Bronchial epithelial cell (primary cell): ENCODE measurements at regions not wholly inside any gene's neighbourhood (a gene's known extent, or its start where the extent isn't known, plus 50 kb on each side); places are given as distances from the start of the nearest gene placed in this dataset.
"Not testable (repeated sequence)": the region's sequence is repeated elsewhere in the genome, so short reads cannot be mapped to it uniquely, and the experiment has no call there.

Source experiments
- DNase-seq: peaks from one replicate; pipeline ENCODE4 v3.0.0-alpha.2; 2010; ENCODE audit warnings: low read depth
- FAIRE-seq: peaks from 2 replicates; lab custom pipeline; 2011; peaks lifted over from hg19 to GRCh38; lab: Jason Lieb, UNC
- H3K27me3 ChIP-seq: 2 replicates; pipeline ENCODE4 v1.5.1; 2011; ENCODE audit warnings: low read length; ENCODE audit not compliant: control insufficient read depth, insufficient read depth
- H3K36me3 ChIP-seq: 2 replicates; pipeline ENCODE4 v1.5.1; 2011; ENCODE audit warnings: low read length; ENCODE audit not compliant: control insufficient read depth, insufficient read depth
- H3K4me3 ChIP-seq: 2 replicates; pipeline ENCODE4 v1.5.1; 2011; ENCODE audit warnings: mild to moderate bottlenecking, low read depth, low read length, control low read depth
- CTCF ChIP-seq: IDR thresholded peaks from 2 replicates; pipeline ENCODE4 v1.5.1; 2011; ENCODE audit warnings: mild to moderate bottlenecking, moderate library complexity, low read length, control low read depth, inconsistent platforms; ENCODE audit not compliant: insufficient read depth, severe bottlenecking

- peak; percentile 7 for DNase-seq
- Histone ChIP-seq H3K36me3 (no peaks in the 10 kb centered on the region), H3K4me3 (no peak overlapping the region), H3K27me3 (peaks cover 8% of the 10 kb centered on the region)
- FAIRE-seq = peak; percentile 23
- no peak for TF ChIP-seq CTCF
Observed at GRCh38 chr2:60352491-60353405, 200.7 kb downstream of the BCL11A start.

- FAIRE-seq (no peak), DNase-seq (no peak)
- no peak for TF ChIP-seq CTCF
- peaks cover 8% of the 10 kb centered on the region for H3K27me3 ChIP-seq
- H3K4me3 ChIP-seq = no peak overlapping the region
- H3K36me3 ChIP-seq = no peaks in the 10 kb centered on the region
Observed at GRCh38 chr2:60351802-60352201, 201.7 kb downstream of the BCL11A start.

- TF ChIP-seq CTCF = no peak
- H3K27me3 ChIP-seq = peaks cover 8% of the 10 kb centered on the region
Observed at GRCh38 chr2:60351321-60351720, 202.1 kb downstream of the BCL11A start.

GRCh38 chr2:60350791-60351190 lies 202.7 kb downstream of the BCL11A start:
- FAIRE-seq = no peak
- no peak for TF ChIP-seq CTCF
- peaks cover 8% of the 10 kb centered on the region for H3K27me3 ChIP-seq

More at GRCh38 chr2:60351321-60351720, 202.1 kb downstream of the BCL11A start:
- Histone ChIP-seq H3K4me3 (no peak overlapping the region), H3K36me3 (no peaks in the 10 kb centered on the region)
- no peak for FAIRE-seq
- DNase-seq = no peak

GRCh38 chr2:60347781-60348180 lies 205.7 kb downstream of the BCL11A start:
- Histone ChIP-seq H3K27me3 (peaks cover 10% of the 10 kb centered on the region), H3K4me3 (no peak overlapping the region), H3K36me3 (no peaks in the 10 kb centered on the region)
- FAIRE-seq (peak; percentile 36), DNase-seq (peak; percentile 71)
- TF ChIP-seq CTCF = no peak

More at GRCh38 chr2:60350791-60351190, 202.7 kb downstream of the BCL11A start:
- no peak for DNase-seq
- H3K4me3 ChIP-seq = no peak overlapping the region
- H3K36me3 ChIP-seq = no peaks in the 10 kb centered on the region

GRCh38 chr2:60342491-60342890 lies 211.0 kb downstream of the BCL11A start:
- FAIRE-seq, H3K27me3 ChIP-seq, DNase-seq, H3K36me3 ChIP-seq, H3K4me3 ChIP-seq: not testable (repeated sequence)
